ENCODE measurements at regions not wholly inside any gene's neighbourhood (a gene's known extent, or its start where the extent isn't known, plus 50 kb on each side); places are given as distances from the start of the nearest gene placed in this dataset.

GRCh38 chr2:59961746-59962145 lies 591.7 kb downstream of the BCL11A start:
- ChIA-PET POLR2A (no interaction called here), CTCF (no interaction called here)
- TF ChIP-seq HDGF (IDR thresholded peaks at IDR 0.05; ENCODE audit: borderline replicate concordance) = no peak
- no peak for TF ChIP-seq BHLHE40 (IDR thresholded peaks at IDR 0.05; ENCODE audit: borderline replicate concordance)
- no peak for TF ChIP-seq LEF1 (IDR thresholded peaks at IDR 0.05; ENCODE audit: borderline replicate concordance)
- TF ChIP-seq FOXK2 (IDR thresholded peaks at IDR 0.05) = no peak
- TF ChIP-seq L3MBTL2 (conservative IDR thresholded peaks at IDR 0.05) = no peak
- TF ChIP-seq ARNT (IDR thresholded peaks at IDR 0.05) = no peak
- TF ChIP-seq ELF4 (IDR thresholded peaks at IDR 0.05) = no peak
- TF ChIP-seq FOXA1 (IDR thresholded peaks at IDR 0.05) = no peak
- TF ChIP-seq FOXM1 (IDR thresholded peaks at IDR 0.05; ENCODE audit: borderline replicate concordance) = no peak
- no peak for DNase-seq (ENCODE audit: extremely low spot score)

- TF ChIP-seq ARNT (IDR thresholded peaks at IDR 0.05) = no peak
- TF ChIP-seq FOXA1 (IDR thresholded peaks at IDR 0.05) = no peak
- TF ChIP-seq ELF4 (IDR thresholded peaks at IDR 0.05) = no peak
- no peak for TF ChIP-seq CTBP1 (IDR thresholded peaks at IDR 0.05; ENCODE audit: borderline replicate concordance)
- TF ChIP-seq LEF1 (IDR thresholded peaks at IDR 0.05; ENCODE audit: borderline replicate concordance) = no peak
- no peak for TF ChIP-seq FOXM1 (IDR thresholded peaks at IDR 0.05; ENCODE audit: borderline replicate concordance)
- TF ChIP-seq FOXK2 (IDR thresholded peaks at IDR 0.05) = no peak
- TF ChIP-seq L3MBTL2 (conservative IDR thresholded peaks at IDR 0.05) = no peak
- no peak for TF ChIP-seq NFRKB (IDR thresholded peaks at IDR 0.05)
- TF ChIP-seq ZNF384 (IDR thresholded peaks at IDR 0.05) = no peak
- no peak for TF ChIP-seq HDGF (IDR thresholded peaks at IDR 0.05; ENCODE audit: borderline replicate concordance)
- no peak for TF ChIP-seq SP1 (IDR thresholded peaks at IDR 0.05)
- TF ChIP-seq SUZ12 (IDR thresholded peaks at IDR 0.05) = no peak
- TF ChIP-seq TARDBP (IDR thresholded peaks at IDR 0.05) = no peak
- DNase-seq (ENCODE audit: extremely low spot score) = no peak
- POLR2A ChIA-PET = no interaction called here
- CTCF ChIA-PET = no interaction called here
Observed at GRCh38 chr2:59959944-59960343, 593.5 kb downstream of the BCL11A start.

- ChIA-PET POLR2A (no interaction called here), CTCF (no interaction called here)
- no peak for TF ChIP-seq HDGF (IDR thresholded peaks at IDR 0.05; ENCODE audit: borderline replicate concordance)
- no peak for TF ChIP-seq BHLHE40 (IDR thresholded peaks at IDR 0.05; ENCODE audit: borderline replicate concordance)
- TF ChIP-seq ARNT (IDR thresholded peaks at IDR 0.05) = no peak
- TF ChIP-seq SUZ12 (IDR thresholded peaks at IDR 0.05) = no peak
- TF ChIP-seq ZNF384 (IDR thresholded peaks at IDR 0.05) = no peak
- no peak for TF ChIP-seq CTBP1 (IDR thresholded peaks at IDR 0.05; ENCODE audit: borderline replicate concordance)
- no peak for TF ChIP-seq FOXK2 (IDR thresholded peaks at IDR 0.05)
- TF ChIP-seq FOXA1 (IDR thresholded peaks at IDR 0.05) = no peak
- TF ChIP-seq PKNOX1 (IDR thresholded peaks at IDR 0.05) = no peak
- no peak for TF ChIP-seq L3MBTL2 (conservative IDR thresholded peaks at IDR 0.05)
- TF ChIP-seq FOXM1 (IDR thresholded peaks at IDR 0.05; ENCODE audit: borderline replicate concordance) = no peak
- no peak for TF ChIP-seq ELF4 (IDR thresholded peaks at IDR 0.05)
- TF ChIP-seq LEF1 (IDR thresholded peaks at IDR 0.05; ENCODE audit: borderline replicate concordance) = no peak
- TF ChIP-seq TARDBP (IDR thresholded peaks at IDR 0.05) = no peak
- no peak for DNase-seq (ENCODE audit: extremely low spot score)
Observed at GRCh38 chr2:59957504-59957903, 596.0 kb downstream of the BCL11A start.

- ChIA-PET POLR2A (no interaction called here), CTCF (no interaction called here)
- no peak for TF ChIP-seq FOXK2 (IDR thresholded peaks at IDR 0.05)
- no peak for TF ChIP-seq SUZ12 (IDR thresholded peaks at IDR 0.05)
- no peak for TF ChIP-seq SP1 (IDR thresholded peaks at IDR 0.05)
- TF ChIP-seq PKNOX1 (IDR thresholded peaks at IDR 0.05) = no peak
- no peak for TF ChIP-seq HDGF (IDR thresholded peaks at IDR 0.05; ENCODE audit: borderline replicate concordance)
- no peak for TF ChIP-seq TARDBP (IDR thresholded peaks at IDR 0.05)
- TF ChIP-seq ZNF384 (IDR thresholded peaks at IDR 0.05) = no peak
- TF ChIP-seq ELF4 (IDR thresholded peaks at IDR 0.05) = no peak
- no peak for TF ChIP-seq LEF1 (IDR thresholded peaks at IDR 0.05; ENCODE audit: borderline replicate concordance)
- TF ChIP-seq ARNT (IDR thresholded peaks at IDR 0.05) = no peak
- no peak for TF ChIP-seq L3MBTL2 (conservative IDR thresholded peaks at IDR 0.05)
- no peak for DNase-seq (ENCODE audit: extremely low spot score)
Observed at GRCh38 chr2:59956981-59957380, 596.5 kb downstream of the BCL11A start.

GRCh38 chr2:59947917-59948541 lies 605.4 kb downstream of the BCL11A start:
- no peak for TF ChIP-seq PKNOX1 (IDR thresholded peaks at IDR 0.05)
- no peak for TF ChIP-seq FOXM1 (IDR thresholded peaks at IDR 0.05; ENCODE audit: borderline replicate concordance)
- TF ChIP-seq ELF4 (IDR thresholded peaks at IDR 0.05) = no peak
- no peak for TF ChIP-seq ZNF384 (IDR thresholded peaks at IDR 0.05)
- no peak for TF ChIP-seq FOXA1 (IDR thresholded peaks at IDR 0.05)
- no peak for TF ChIP-seq SUZ12 (IDR thresholded peaks at IDR 0.05)
- no peak for TF ChIP-seq BHLHE40 (IDR thresholded peaks at IDR 0.05; ENCODE audit: borderline replicate concordance)
- no peak for TF ChIP-seq SP1 (IDR thresholded peaks at IDR 0.05)
- TF ChIP-seq TARDBP (IDR thresholded peaks at IDR 0.05) = no peak
- no peak for TF ChIP-seq ARNT (IDR thresholded peaks at IDR 0.05)
- TF ChIP-seq LEF1 (IDR thresholded peaks at IDR 0.05; ENCODE audit: borderline replicate concordance) = no peak
- no peak for TF ChIP-seq CTBP1 (IDR thresholded peaks at IDR 0.05; ENCODE audit: borderline replicate concordance)
- no peak for TF ChIP-seq HDGF (IDR thresholded peaks at IDR 0.05; ENCODE audit: borderline replicate concordance)
- TF ChIP-seq L3MBTL2 (conservative IDR thresholded peaks at IDR 0.05) = no peak
- no peak for TF ChIP-seq NFRKB (IDR thresholded peaks at IDR 0.05)
- TF ChIP-seq FOXK2 (IDR thresholded peaks at IDR 0.05) = no peak
- no peak for DNase-seq (ENCODE audit: extremely low spot score)
- CTCF ChIA-PET = no interaction called here
- POLR2A ChIA-PET = no interaction called here

GRCh38 chr2:59947209-59947608 lies 606.2 kb downstream of the BCL11A start:
- ChIA-PET CTCF (no interaction called here), POLR2A (no interaction called here)
- TF ChIP-seq SUZ12 (IDR thresholded peaks at IDR 0.05) = no peak
- no peak for TF ChIP-seq ARNT (IDR thresholded peaks at IDR 0.05)
- no peak for TF ChIP-seq FOXK2 (IDR thresholded peaks at IDR 0.05)
- TF ChIP-seq TARDBP (IDR thresholded peaks at IDR 0.05) = no peak
- TF ChIP-seq HDGF (IDR thresholded peaks at IDR 0.05; ENCODE audit: borderline replicate concordance) = no peak
- TF ChIP-seq BHLHE40 (IDR thresholded peaks at IDR 0.05; ENCODE audit: borderline replicate concordance) = no peak
- TF ChIP-seq LEF1 (IDR thresholded peaks at IDR 0.05; ENCODE audit: borderline replicate concordance) = no peak
- no peak for TF ChIP-seq ELF4 (IDR thresholded peaks at IDR 0.05)
- TF ChIP-seq FOXM1 (IDR thresholded peaks at IDR 0.05; ENCODE audit: borderline replicate concordance) = no peak
- TF ChIP-seq PKNOX1 (IDR thresholded peaks at IDR 0.05) = no peak
- no peak for TF ChIP-seq SP1 (IDR thresholded peaks at IDR 0.05)
- no peak for TF ChIP-seq CTBP1 (IDR thresholded peaks at IDR 0.05; ENCODE audit: borderline replicate concordance)
- TF ChIP-seq NFRKB (IDR thresholded peaks at IDR 0.05) = no peak
- no peak for TF ChIP-seq L3MBTL2 (conservative IDR thresholded peaks at IDR 0.05)
- no peak for DNase-seq (ENCODE audit: extremely low spot score)

Measured in HEK293T (cell line).